Gastroesophageal sphincter (tissue), 4 donors: ENCODE measurements at regions not wholly inside any gene's neighbourhood (a gene's known extent, or its start where the extent isn't known, plus 50 kb on each side); places are given as distances from the start of the nearest gene placed in this dataset.

Source experiments
- ATAC-seq: fragments of 150-250 bp; one replicate; pipeline ENCODE4 v1.9.1; 2016; ENCODE audit warnings: mild to moderate bottlenecking, moderate library complexity
- H3K27ac ChIP-seq, 4 donors: fragments of 200-600 bp; sonication (generic) in 3 of 4; 1 replicate in 3 of 4; 2 replicates in 1 of 4; pipeline ENCODE4 v1.5.1; 2016 to 2019
- H3K27me3 ChIP-seq: fragments of 200-600 bp; sonication (generic); one replicate; pipeline ENCODE4 v1.5.1; 2019
- H3K36me3 ChIP-seq, 2 donors: fragments of 200-600 bp; sonication (generic); one replicate each; pipeline ENCODE4 v1.5.1; 2019; ENCODE audit warnings: control low read depth in 1 of 2
- H3K4me1 ChIP-seq, 3 donors: fragments of 200-600 bp; sonication (generic); 1 replicate in 2 of 3; 2 replicates in 1 of 3; pipeline ENCODE4 v1.5.1; 2016 to 2019; ENCODE audit warnings: control low read depth in 2 of 3
- H3K4me3 ChIP-seq, 2 donors: fragments of 200-600 bp; sonication (generic); one replicate each; pipeline ENCODE4 v1.5.1; 2019; ENCODE audit warnings: mild to moderate bottlenecking in 1 of 2, moderate library complexity in 1 of 2
- H3K9me3 ChIP-seq, 3 donors: fragments of 200-600 bp; sonication (generic); one replicate each; pipeline ENCODE4 v1.5.1; 2017 to 2019; ENCODE audit warnings: control low read depth in 2 of 3
- EP300 ChIP-seq: sonication (generic); formaldehyde crosslinking; IDR thresholded peaks from one replicate; pipeline ENCODE4 v1.6.1; 2017; ENCODE audit warnings: antibody characterized with exemption, mild to moderate bottlenecking
- POLR2A ChIP-seq, 2 donors: fragments of 450-650 bp; IDR thresholded peaks; one replicate each; pipeline ENCODE4 v1.6.1; 2017; ENCODE audit warnings: antibody characterized with exemption in 2 of 2, mild to moderate bottlenecking in 2 of 2, moderate library complexity in 1 of 2
- POLR2AphosphoS5 ChIP-seq: sonication (generic); formaldehyde crosslinking; IDR thresholded peaks from one replicate; pipeline ENCODE4 v1.6.1; 2017; ENCODE audit warnings: antibody characterized with exemption
- whole genome bisulfite sequencing, 2 donors: methylation state at CpG; one replicate each; pipeline ENCODE4 v1.1.5; 2018; ENCODE audit warnings: low coverage in 1 of 2; 5-methylcytosine and 5-hydroxymethylcytosine counted together
- TF ChIP-seq, protein P1 (sequence below), 4 experiments: fragments of 200-600 bp in 2 of 4; fragments of 450-650 bp in 2 of 4; sonication (generic) in 1 of 4; IDR thresholded peaks; one replicate each; pipeline ENCODE4 v1.5.1; 2017 to 2019; ENCODE audit warnings: antibody characterized with exemption in 4 of 4, mild to moderate bottlenecking in 2 of 4, moderate library complexity in 2 of 4

DNA sequence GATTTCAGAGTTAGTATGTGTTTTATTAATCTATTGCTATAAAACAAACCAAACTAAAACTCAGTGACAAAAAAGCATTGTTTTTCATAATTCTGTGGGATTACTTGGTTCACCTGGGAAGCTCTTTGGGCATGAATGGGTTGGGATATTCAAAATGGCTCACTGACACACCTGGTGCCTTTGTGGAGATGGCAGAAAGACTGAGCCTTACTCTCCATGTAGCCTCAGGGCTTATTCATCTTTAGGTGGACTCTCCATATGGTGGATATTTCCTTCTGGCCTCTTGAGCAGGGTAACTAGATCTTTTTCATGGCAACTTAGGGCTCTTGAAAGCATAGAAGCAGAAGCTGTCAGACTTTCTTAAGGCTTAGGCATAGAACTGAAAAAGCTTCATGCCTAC lies 1102.8 kb upstream of the SEL1L start:
- Histone ChIP-seq H3K9me3 (no peaks in the 10 kb centered on the region), H3K27me3 (no peaks in the 10 kb centered on the region), H3K36me3 (no peaks in the 10 kb centered on the region), H3K27ac (no peak overlapping the region), H3K4me3 (no peak overlapping the region), H3K4me1 (peaks cover 0 to 10% (median 0%) of the 10 kb centered on the region in 3 donors)
- ATAC-seq: no peak
- no peak for TF ChIP-seq POLR2AphosphoS5
- TF ChIP-seq, protein P1, sequence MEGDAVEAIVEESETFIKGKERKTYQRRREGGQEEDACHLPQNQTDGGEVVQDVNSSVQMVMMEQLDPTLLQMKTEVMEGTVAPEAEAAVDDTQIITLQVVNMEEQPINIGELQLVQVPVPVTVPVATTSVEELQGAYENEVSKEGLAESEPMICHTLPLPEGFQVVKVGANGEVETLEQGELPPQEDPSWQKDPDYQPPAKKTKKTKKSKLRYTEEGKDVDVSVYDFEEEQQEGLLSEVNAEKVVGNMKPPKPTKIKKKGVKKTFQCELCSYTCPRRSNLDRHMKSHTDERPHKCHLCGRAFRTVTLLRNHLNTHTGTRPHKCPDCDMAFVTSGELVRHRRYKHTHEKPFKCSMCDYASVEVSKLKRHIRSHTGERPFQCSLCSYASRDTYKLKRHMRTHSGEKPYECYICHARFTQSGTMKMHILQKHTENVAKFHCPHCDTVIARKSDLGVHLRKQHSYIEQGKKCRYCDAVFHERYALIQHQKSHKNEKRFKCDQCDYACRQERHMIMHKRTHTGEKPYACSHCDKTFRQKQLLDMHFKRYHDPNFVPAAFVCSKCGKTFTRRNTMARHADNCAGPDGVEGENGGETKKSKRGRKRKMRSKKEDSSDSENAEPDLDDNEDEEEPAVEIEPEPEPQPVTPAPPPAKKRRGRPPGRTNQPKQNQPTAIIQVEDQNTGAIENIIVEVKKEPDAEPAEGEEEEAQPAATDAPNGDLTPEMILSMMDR (IDR thresholded peaks at IDR 0.05): no peak
- TF ChIP-seq POLR2A (IDR thresholded peaks at IDR 0.05): no peak
- TF ChIP-seq EP300: no peak

DNA sequence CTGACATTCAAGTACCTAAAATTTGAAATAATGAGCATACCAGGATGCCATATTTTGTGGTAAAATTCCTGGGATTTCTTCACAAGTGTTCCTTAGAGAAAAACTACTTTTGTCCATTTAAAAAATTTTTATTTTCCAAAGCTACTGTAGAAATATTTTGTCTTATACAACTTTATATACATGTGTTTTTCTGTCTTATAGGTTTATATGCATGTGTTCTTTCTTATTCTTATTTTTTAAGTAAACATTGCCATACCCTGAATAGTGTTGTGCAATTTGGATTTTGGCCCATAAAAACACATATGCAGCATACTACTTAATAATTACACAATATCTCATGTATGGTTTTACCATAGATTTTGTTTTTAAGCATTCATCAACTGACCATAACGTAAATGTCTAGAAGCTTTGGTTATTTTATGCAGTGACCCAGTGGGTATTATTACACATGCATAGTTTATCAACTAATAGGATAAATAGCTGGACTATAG lies 1107.4 kb upstream of the SEL1L start:
- no peaks in the 10 kb centered on the region for H3K4me1 ChIP-seq
- WGBS, 2 donors: 79 to 90% methylated on average over 1 of the region's 1 CpG

DNA sequence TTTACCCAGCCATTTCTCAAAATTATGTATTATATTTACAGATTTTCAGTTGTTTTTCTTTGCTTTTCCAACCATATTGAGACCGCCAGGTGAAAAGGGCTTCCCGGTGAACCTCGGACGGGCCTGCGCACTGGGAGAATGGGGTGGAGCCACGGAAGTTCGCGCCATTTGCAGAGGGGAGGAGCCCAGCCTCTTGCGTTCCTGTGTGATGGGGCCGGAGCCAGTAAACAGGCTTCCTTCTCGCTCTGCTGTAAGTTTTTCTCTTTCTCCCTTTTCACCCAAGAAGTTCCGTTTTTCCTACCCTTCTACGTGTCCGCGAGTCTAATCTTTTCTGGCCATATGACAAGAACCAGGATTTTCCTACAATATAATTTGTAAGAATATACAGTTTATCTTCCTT lies 1108.8 kb upstream of the SEL1L start:
- Histone ChIP-seq H3K4me3 (no peak overlapping the region), H3K4me1 (no peaks in the 10 kb centered on the region), H3K27ac (no peak overlapping the region), H3K27me3 (no peaks in the 10 kb centered on the region), H3K9me3 (no peaks in the 10 kb centered on the region), H3K36me3 (no peaks in the 10 kb centered on the region)
- no peak for ATAC-seq
- TF ChIP-seq POLR2AphosphoS5 (no peak), EP300 (no peak), POLR2A (IDR thresholded peaks at IDR 0.05) (no peak)
- TF ChIP-seq, protein P1 (IDR thresholded peaks at IDR 0.05): no peak
- WGBS, 2 donors: 76 to 98% methylated on average over 5 to 14 of the region's 15 CpGs

More for the DNA sequence above, 1107.4 kb upstream of the SEL1L start:
- H3K4me3 ChIP-seq: no peak overlapping the region
- H3K36me3 ChIP-seq: no peaks in the 10 kb centered on the region
- ATAC-seq: no peak
- no peaks in the 10 kb centered on the region for H3K27me3 ChIP-seq
- TF ChIP-seq EP300 (no peak), POLR2AphosphoS5 (no peak), POLR2A (IDR thresholded peaks at IDR 0.05) (no peak)
- TF ChIP-seq, protein P1 (IDR thresholded peaks at IDR 0.05): no peak
- no peak overlapping the region for H3K27ac ChIP-seq
- no peaks in the 10 kb centered on the region for H3K9me3 ChIP-seq

DNA sequence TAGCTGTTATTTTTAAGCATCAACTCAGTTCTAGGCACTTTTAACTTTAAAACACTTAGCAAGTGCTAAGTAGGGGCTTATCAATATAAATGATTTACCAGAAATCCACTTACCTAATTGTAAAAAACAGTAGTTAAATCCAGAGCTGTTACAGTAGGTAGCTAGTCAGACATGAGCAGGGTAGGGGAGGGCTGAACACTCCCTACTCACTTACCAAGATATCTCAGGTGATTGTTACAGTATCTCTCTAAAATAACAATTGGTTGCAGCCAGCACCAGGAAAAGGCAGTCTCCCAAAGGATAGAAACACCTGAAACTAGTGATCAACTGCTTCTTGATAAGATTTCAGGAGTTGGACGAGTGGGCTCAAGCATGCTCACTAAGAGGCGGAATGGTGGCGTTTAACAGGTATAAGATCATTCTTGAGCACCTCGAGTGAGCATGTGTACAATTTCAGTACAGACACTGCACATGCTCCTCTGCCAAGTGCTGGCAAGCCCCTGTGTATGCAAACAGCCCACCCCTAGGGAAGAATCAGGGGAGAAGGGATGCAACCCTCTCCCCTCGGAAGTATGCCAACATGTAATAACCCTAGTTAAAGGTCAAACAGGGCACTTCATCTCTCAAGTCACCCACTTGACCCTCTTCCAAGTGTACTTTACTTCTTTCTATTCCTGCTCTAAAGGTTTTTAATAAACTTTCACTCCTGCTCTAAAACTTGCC lies 1113.6 kb upstream of the SEL1L start:
- ATAC-seq: no peak
- WGBS, 2 donors: 68 to 83% methylated on average over 5 of the region's 5 CpGs
- Histone ChIP-seq H3K36me3 (no peaks in the 10 kb centered on the region), H3K27me3 (no peaks in the 10 kb centered on the region), H3K9me3 (no peaks in the 10 kb centered on the region), H3K4me1 (no peaks in the 10 kb centered on the region), H3K4me3 (no peak overlapping the region), H3K27ac (no peak overlapping the region)
- TF ChIP-seq, protein P1 (IDR thresholded peaks at IDR 0.05): no peak
- no peak for TF ChIP-seq EP300
- no peak for TF ChIP-seq POLR2AphosphoS5
- no peak for TF ChIP-seq POLR2A (IDR thresholded peaks at IDR 0.05)

DNA sequence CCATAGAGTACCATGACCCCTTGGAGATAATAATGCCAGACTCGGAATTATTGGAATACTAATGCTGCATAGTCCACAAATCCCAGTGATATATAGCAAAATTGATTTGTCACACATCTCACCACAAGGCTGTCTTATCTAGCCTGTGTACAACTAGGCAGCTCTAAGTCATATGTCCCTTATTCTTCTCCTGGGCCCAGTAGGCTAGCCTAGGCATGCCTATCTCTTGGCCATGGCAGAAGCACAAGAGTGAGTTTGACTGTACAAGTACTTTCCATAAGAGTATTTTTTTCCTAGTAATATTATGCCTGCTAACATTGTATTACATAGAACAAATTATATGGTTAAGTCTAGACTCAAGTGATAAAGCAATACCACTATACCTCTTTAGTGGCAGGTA lies 1122.1 kb upstream of the SEL1L start:
- 50% methylated on average over 1 of the region's 1 CpG; no CpG with 5 or more reads in 1 of the 2 donors for WGBS, 2 donors
- Histone ChIP-seq H3K27ac (no peak overlapping the region), H3K36me3 (no peaks in the 10 kb centered on the region), H3K27me3 (no peaks in the 10 kb centered on the region), H3K4me3 (no peak overlapping the region), H3K9me3 (no peaks in the 10 kb centered on the region), H3K4me1 (no peaks in the 10 kb centered on the region)
- no peak for ATAC-seq
- TF ChIP-seq, protein P1 (IDR thresholded peaks at IDR 0.05): no peak
- no peak for TF ChIP-seq POLR2AphosphoS5
- TF ChIP-seq EP300: no peak
- no peak for TF ChIP-seq POLR2A (IDR thresholded peaks at IDR 0.05)
